Stimulated activated CD8-positive, alpha-beta memory T cell treated with anti-CD3 and anti-CD28 coated beads, Interleukin-2, amount 100 ng/mL, for 48 hours (primary cell): ENCODE measurements at regions not wholly inside any gene's neighbourhood (a gene's known extent, or its start where the extent isn't known, plus 50 kb on each side); places are given as distances from the start of the nearest gene placed in this dataset.
"Not testable (repeated sequence)": the region's sequence is repeated elsewhere in the genome, so short reads cannot be mapped to it uniquely, and the experiment has no call there.

Experiments
- DNase-seq, 2 donors: peaks; one replicate each; pipeline ENCODE4 v3.0.0-alpha.2; 2020; ENCODE audit warnings: low read depth in 2 of 2

DNA sequence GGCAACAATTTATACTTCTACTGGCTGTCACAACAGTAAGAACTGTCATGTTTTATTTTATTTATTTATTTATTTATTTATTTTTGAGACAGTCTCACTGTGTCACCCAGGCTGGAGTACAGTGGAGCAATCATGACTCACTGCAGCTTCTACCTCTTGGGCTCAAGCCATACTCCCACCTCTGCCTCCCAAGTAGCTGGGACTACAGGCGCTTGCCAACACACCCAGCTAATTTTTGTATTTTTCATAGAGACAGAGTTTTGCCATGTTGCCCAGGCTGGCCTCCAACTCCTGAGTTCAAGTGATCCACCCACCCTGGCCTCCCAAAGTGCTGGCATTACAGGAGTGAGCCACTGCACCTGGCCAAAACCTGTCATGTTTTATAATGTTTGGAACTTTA is 255.1 kb upstream of the DUSP10 start:
- not testable (repeated sequence) for DNase-seq

DNA sequence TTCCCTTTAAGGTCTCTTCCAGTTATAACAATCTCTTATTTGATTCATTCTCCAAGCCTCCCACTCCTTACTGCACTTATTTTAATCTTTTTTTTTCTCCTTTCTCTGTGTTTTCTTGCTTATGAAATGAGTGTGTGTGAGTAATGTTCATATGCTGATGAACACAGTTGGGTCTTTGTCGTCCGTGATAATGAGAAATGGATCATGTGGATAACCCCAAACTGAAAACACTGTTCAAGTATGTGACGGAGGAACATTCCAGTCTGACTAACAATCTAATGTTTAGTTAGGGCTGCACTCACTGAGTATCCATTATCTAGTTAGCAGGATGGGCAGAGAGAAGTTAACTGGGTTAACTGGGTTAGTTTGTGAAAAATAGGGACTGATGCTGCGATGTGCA is 253.1 kb upstream of the DUSP10 start:
- DNase-seq: no peak

DNA sequence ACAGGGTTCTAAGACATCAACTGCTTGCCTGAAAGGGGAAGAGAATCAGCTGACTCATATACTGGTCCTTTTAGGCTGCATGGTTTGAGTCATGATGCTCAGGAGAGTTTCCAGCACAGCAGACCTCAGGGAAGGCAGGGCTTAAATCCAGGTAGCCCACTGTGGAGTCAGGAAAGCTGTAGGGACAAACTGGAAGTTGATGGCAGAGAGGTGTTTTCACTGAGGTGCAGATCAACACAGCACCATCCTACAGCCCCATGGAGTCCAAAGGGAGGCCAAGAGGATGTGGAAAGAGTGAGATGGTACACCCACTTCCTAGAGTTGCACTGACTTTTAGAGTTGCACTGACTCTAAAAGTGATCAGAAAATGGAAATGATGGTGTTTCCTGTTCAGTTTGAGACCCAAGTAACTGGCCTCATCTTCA is 252.4 kb upstream of the DUSP10 start:
- DNase-seq: peak; percentile 1 to 5

DNA sequence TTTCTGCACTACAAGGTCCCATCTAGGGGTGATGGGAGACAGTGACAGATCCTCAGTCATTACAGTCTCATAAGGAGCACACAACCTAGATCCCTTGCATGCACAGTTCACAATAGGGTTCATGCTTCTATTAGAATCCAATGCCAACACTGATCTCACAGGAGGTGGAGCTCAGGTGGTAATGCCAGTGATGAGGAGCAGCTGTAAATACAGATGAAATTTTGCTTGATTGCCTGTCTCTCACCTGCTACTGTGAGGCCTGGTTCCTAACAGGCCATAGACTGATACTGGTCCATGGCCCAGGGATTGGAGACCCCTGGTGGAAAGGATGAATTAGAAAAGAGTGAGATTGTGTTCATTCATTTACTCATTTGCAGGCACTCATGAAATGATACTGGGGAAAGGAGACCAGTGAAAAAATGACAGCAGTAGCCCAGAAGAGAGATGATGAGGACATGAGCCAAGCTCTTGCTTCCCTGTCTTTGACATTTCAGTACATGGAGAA is 251.6 kb upstream of the DUSP10 start:
- no peak for DNase-seq

DNA sequence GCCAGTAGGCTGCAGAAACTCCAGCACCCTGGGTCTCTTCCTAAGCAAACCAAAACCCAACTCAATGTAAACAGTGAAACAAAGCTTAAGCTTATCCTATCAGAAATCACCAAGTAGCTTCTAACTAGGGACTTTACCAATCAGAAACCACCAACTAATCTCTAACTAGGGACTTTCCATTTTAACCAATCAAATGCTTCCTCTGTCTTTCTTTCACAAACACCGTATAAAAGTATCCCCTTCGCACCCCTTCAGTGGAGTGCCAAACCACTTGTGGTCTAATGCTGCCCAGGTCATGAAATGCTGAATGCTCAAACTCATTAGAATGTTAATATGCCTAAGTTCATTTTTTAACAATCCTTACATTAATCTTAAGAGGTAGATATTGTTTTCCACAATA is 250.5 kb upstream of the DUSP10 start:
- DNase-seq: no peak

DNA sequence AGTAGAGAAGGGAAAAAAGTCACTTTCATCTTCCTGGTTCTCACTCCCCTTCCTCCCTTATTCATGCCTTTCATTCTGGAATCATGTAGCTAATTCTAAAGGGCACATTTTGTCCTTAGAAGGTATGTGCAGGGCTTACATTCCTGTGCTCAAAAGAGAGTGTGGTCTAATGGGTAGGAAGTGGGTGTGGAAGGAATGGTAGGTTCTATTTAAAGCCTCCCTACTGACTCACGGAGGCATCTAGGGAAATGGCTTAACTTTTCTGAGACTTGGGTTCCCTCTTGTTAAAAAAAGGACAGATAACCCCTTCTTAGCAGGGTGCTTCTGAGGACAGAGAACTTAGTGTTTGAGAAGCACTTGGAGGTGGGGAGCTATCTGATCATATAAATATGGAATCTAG is 249.3 kb upstream of the DUSP10 start:
- no peak for DNase-seq

DNA sequence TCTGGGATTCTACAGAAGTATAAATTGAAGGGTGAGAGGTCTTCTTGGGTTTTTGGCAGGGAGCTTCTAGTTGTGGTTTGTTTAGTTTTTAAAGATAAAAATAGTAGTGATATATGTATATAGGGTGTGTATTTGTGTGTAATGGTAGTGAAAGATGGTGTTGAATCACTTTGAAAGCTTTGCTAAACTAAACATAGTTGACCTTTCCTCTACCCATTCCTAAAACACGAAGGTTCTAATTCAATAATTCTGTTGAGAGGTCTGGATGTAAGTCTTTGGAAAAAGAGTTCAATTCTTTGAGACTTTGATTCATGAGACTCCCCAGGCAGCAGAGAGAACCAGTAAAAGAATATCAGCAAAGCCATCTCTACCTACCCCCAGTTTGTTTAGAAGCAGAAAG is 247.9 kb upstream of the DUSP10 start:
- no peak for DNase-seq

DNA sequence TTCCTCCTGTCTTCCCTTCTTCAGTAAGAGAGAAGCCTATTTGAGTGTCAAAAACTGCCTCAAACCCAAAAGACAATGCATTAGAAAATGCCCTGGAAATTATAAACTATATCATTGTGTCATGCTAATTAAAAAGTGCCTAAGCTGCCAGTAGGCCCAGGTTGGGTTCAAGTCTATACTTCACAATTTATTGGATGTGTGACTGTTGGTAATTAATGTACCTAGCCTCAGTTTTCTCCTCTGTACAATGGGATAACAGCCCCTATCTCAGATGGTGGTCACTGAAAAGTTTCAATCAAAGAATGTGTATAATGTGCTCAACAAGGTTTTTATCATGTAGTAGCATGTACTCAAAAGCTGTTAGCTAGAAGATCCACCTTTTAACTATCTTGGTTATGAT is 246.9 kb upstream of the DUSP10 start:
- DNase-seq: no peak

DNA sequence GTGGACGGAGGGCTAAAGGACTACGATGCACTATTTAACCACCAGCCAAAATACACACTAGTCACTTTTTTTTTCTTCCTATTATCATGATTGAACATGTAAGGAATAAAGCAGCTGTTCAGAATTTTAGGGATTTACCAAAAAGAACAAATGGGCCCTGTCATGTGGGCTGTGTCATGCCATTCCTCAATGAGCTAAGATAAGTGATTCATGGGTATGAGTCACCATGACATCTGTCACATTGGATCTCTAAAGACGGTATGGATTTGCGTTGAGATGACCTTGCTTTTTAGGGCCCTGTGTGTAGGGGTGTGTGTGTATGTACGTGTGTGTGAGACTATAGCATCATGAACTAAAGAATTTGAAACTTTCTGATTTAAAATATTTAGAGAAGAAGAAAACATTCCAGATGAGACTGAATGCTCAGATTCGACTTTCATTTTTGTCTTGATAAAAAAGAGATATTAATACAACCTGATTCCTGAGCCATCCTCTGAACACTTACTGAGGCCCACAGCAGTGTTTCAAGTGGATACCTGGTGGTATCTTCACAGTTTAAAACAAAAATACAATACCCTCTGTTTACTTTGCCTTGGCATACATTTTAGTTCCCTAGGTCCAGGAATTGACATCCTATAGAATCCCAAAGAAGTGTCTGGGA is 246.1 kb upstream of the DUSP10 start:
- no peak for DNase-seq

DNA sequence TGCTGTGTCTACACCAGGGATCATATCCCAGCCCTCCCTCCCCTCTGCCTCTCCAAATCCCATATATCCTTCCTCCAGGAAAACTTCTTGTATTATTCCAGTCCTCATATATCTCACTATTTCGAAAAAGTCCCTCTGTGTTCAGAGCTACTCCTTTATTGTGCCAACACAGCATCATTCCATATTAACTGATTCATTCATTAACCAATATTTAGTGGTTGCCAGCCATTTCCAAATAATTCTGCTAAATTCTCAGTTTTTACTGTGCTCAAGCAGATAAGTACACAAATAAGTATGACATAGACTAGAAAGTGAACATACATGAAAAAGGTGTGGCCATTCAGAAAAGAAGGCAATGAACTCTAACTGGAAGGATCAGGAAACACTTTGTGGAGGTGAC is 241.6 kb upstream of the DUSP10 start:
- no peak for DNase-seq

DNA sequence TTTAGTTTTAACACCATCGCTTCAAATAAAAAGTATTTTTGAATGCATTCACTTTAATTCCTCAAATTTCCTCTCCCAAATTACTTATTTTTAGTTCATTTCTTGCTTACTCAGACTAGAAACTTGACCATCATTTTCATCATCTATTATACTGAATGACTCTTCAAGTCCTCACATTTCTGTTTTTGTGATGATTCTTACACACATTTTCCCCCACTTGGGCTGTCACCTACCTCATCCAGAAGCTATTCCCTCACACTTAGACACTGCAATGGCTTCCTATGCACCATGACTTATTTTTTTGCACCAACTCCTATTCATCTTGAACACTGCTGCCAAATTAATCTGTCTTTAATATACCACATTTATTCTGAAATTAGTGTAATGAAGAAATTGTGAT is 239.6 kb upstream of the DUSP10 start:
- no peak for DNase-seq

DNA sequence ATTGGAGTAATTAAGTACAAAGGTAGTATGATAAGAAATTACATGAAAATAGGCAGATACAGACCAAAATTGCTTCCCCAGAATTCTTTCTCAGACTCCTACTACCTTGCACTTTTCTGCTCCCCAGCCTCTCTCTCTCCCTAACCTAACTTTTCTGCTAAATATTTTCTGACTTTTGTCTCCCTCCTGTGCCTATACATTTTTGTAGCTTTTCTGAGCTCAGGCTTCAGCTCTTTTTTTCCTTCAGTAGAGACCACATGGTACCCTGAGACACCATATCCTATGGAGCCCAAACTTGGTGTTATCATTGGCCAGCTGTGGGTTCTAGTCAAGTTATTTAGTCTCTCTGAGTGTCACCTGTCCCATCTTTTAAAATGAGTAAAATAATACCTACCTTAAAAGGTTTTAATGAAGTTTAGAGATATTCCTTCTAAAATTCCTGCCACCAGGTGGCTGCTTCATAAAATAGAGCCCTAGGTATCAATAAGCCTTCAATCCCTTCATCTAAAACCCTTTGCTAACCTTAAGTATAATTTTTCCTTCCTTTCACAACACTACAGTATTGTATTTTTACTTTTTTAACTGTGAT is 237.6 kb upstream of the DUSP10 start:
- DNase-seq: no peak

DNA sequence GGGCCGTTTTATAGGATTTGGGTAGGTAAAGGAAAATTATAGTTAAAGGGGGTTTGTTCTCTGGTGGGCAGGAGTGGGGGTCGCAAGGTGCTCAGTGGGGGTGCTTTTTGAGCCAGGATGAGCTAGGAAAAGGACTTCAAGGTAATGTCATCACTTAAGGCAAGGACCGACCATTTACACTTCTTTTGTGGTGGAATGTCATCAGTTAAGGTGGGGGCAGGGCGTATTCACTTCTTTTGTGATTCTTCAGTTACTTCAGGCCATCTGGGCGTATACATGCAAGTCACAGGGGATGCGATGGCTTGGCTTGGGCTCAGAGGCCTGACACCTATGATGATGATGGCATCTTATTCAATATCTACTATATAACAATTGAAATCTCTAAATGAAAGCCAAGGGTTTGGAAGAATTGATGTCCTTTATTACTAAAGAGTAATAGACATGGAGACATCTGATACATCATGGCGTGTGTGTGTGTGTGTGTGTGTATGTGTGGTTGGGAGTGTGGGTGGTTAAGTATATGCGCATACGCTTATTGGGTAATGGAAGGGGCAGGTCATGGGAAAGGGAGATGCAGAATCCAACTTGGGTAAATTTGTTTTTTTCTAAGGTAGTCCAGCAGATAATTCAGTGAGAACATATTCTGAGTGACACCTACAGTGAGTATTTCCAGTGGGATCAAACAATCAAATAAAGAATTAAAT is 236.9 kb upstream of the DUSP10 start:
- DNase-seq: not testable (repeated sequence)

DNA sequence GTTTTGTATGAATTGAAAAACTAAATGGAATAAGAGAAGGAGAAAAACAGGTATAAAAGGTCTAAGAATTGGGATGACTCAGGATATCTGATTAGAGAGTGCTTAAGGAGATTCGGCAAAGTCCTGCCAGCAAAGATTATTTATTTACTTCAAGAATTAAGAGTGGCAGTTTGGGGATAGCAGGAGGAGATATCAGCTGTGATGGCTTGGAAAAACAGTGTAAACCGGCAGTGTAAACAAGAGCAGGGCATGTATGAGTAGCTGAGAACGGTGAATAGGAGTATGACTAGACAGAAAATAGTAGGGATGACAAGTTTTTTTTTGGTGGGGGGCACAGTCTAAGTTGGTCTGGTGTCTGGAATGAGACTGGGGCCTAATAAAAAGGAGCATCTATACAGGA is 231.9 kb upstream of the DUSP10 start:
- DNase-seq: not testable (repeated sequence)

DNA sequence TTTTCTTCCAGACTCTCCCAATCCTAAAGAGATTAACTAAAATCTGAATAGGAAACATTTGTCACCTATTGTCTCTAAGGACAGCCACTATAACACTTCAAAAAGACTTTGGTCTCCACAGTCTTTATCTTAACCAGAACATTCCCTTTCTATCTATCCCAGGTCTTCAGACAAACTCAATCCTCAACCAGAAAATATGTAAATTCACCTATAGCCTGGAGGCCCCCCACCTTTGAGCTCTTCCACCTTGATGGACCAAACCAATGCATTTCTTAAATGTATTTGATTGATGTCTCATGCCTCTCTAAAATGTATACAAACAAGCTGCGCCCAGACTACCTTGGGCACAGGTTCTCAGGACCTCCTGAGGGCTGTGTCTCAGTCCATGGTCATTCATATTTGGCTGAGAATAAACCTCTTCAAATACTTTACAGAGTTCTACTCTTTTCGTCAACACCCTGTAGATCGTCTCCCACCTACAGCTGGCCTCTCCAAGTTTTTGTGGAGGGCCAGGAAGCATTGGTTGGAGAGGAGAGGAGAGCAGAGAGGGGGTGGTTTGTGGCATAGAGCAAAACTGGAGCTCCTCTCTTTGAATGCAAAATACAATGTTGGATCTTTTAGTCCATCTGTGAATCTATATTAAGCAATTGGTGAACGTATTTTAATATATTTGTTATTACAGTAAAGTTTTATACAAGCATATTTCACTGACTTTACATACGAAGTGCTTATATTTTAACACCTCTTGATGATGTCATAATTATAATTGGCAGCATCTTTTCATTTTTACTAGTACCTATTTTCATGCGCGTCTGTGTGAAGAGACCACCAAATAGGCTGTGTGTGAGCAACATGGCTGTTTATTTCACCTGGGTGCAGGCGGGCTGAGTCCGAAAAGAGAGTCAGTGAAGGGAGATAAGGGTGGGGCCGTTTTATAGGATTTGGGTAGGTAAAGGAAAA is 230.7 kb upstream of the DUSP10 start:
- DNase-seq: no peak

DNA sequence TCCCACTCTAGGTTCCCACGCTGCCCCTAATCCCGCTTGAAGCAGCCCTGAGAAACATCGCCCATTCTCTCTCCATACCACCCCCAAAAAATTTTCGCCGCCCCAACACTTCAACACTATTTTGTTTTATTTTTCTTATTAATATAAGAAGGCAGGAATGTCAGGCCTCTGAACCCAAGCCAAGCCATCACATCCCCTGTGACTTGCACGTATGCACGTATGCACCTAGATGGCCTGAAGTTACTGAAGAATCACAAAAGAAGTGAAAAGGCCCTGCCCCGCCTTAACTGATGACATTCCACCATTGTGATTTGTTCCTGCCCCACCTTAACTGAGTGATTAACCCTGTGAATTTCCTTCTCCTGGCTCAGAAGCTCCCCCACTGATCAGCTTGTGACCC is 229.1 kb upstream of the DUSP10 start:
- not testable (repeated sequence) for DNase-seq

DNA sequence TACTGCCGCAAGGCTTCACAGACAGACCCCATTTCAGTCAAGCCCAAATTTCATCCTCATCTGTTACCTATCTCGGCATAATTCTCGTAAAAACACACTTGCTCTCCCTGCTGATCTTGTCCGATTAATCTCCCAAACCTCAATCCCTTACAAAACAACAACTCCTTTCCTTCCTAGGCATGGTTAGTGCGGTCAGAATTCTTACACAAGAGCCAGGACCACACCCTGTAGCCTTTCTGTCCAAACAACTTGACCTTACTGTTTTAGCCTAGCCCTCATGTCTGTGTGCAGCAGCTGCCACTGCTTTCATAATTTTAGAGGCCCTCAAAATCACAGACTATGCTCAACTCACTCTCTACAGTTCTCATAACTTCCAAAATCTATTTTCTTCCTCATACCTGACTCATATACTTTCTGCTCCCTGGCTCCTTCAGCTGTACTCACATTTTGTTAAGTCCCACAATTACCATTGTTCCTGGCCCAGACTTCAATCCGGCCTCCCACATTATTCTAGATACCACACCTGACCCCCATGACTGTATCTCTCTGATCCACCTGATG is 227.5 kb upstream of the DUSP10 start:
- DNase-seq: not testable (repeated sequence)

DNA sequence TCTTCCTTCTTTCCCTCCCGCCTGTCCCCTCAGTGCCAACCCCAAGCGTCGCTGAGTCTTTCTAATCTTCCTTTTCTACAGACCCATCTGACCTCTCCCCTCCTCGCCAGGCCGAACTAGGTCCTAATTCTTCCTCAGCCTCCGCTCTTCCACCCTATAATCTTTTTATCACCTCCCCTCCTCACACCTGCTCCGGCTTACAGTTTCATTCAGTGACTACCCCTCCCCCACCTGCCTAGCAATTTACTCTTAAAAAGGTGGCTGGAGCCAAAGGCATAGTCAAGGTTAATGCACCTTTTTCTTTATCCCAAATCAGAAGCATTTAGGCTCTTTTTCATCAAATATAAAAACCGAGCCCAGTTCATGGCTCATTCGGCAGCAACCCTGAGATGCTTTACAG is 225.6 kb upstream of the DUSP10 start:
- DNase-seq: not testable (repeated sequence)

DNA sequence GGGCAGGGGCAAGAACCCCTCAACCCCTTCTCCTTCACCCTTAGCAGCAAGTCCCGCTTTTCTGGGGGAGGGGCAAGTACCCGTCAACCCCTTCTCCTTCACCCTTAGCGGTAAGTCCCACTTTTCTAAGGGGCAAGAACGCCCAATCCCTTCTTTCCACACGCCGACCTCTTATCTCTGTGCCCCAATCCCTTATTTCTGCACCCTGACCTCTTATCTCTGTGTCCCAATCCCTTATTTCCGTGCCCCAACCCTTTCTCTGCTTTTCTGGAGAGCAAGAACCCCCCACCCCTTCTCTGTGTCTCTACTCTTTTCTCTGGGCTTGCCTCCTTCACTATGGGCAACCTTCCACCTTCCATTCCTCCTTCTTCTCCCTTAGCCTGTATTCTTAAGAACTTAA is 225.0 kb upstream of the DUSP10 start:
- not testable (repeated sequence) for DNase-seq

DNA sequence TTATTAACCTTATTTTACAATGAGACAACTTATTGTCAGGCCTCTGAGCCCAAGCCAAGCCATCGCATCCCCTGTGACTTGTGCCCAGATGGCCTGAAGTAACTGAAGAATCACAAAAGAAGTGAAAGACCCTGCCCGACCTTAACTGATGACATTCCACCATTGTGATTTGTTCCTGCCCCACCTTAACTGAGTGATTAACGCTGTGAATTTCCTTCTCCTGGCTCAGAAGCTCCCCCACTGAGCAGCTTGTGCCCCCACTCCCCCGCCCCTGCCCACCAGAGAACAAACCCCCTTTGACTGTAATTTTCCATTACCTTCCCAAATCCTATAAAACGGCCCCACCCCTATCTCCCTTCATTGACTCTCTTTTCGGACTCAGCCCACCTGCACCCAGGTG is 224.0 kb upstream of the DUSP10 start:
- DNase-seq: not testable (repeated sequence)

DNA sequence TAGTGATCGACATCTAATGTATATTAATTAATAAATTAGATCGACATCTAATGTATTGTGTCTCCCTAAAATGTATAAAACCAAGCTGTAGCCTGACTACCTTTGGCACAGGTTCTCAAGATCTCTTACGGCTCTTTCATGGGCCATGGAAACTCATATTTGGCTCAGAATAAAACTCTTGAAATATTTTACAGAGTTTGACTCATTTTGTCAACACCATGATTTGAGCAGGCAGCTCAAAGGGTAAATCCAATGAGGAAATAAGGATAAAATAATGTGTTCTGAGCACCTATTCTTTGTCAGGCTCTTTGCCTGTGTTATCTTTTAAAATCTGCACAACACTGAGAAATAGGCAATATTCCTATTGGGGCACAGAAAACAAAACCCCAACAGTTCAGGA is 223.4 kb upstream of the DUSP10 start:
- no peak for DNase-seq

DNA sequence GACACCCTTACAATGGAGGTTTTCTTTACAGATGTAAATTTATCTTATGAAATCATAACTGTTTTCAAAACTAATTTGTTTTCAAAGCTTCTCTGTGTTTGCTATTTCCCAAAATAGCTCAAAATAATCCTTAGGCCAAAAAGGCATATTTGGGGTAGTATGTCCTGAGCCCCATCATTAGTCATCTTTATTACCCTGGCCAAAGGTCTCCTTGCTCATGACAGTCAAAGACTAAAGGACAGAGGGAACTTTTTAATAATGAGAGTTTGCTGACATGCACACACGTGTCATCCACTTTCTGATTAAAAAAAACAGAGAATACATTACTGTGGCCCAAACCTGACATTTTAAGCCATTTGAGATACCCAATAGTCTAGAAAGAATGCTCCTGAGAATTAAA is 221.9 kb upstream of the DUSP10 start:
- DNase-seq: no peak
